ENCODE measurements at regions not wholly inside any gene's neighbourhood (a gene's known extent, or its start where the extent isn't known, plus 50 kb on each side); places are given as distances from the start of the nearest gene placed in this dataset.

GRCh38 chr15:39445931-39446330 is 134.9 kb upstream of the THBS1 start:
- intact Hi-C loops (cut with DNase I): no loop called here
- no peak for DNase-seq
- ATAC-seq (ENCODE audit: poor library complexity): no peak

GRCh38 chr15:39447346-39447745 is 133.5 kb upstream of the THBS1 start:
- ATAC-seq (ENCODE audit: poor library complexity) (no peak), DNase-seq (no peak)
- intact Hi-C loops (cut with DNase I): no loop called here

- ATAC-seq (ENCODE audit: poor library complexity) (no peak), DNase-seq (no peak)
- intact Hi-C loops (cut with DNase I): no loop called here
Observed at GRCh38 chr15:39447881-39448280, 133.0 kb upstream of the THBS1 start.

- intact Hi-C loops (cut with DNase I): no loop called here
- no peak for ATAC-seq (ENCODE audit: poor library complexity)
- no peak for DNase-seq
Observed at GRCh38 chr15:39448409-39448808, 132.5 kb upstream of the THBS1 start.

GRCh38 chr15:39451121-39451688 is 129.7 kb upstream of the THBS1 start:
- ATAC-seq (ENCODE audit: poor library complexity) (no peak), DNase-seq (no peak)
- intact Hi-C loops (cut with DNase I): no loop called here

GRCh38 chr15:39451871-39452270 is 129.0 kb upstream of the THBS1 start:
- ATAC-seq (ENCODE audit: poor library complexity) (no peak), DNase-seq (no peak)
- intact Hi-C loops (cut with DNase I): no loop called here

GRCh38 chr15:39453620-39454019 is 127.3 kb upstream of the THBS1 start:
- ATAC-seq (ENCODE audit: poor library complexity) (peak; percentile 44), DNase-seq (no peak)
- intact Hi-C loops (cut with DNase I): no loop called here

- DNase-seq: no peak
- ATAC-seq (ENCODE audit: poor library complexity): peak; percentile 77
- intact Hi-C loops (cut with DNase I): no loop called here
Observed at GRCh38 chr15:39454189-39454986, 126.5 kb upstream of the THBS1 start.

- no peak for ATAC-seq (ENCODE audit: poor library complexity)
- DNase-seq: no peak
- intact Hi-C loops (cut with DNase I): no loop called here
Observed at GRCh38 chr15:39455471-39455991, 125.3 kb upstream of the THBS1 start.

GRCh38 chr15:39456159-39456558 is 124.7 kb upstream of the THBS1 start:
- DNase-seq (no peak), ATAC-seq (ENCODE audit: poor library complexity) (no peak)
- intact Hi-C loops (cut with DNase I): no loop called here

GRCh38 chr15:39456582-39457330 is 124.1 kb upstream of the THBS1 start:
- intact Hi-C loops (cut with DNase I): no loop called here
- ATAC-seq (ENCODE audit: poor library complexity) (no peak), DNase-seq (no peak)

- intact Hi-C loops (cut with DNase I): no loop called here
- no peak for ATAC-seq (ENCODE audit: poor library complexity)
- no peak for DNase-seq
Observed at GRCh38 chr15:39458131-39458530, 122.7 kb upstream of the THBS1 start.

GRCh38 chr15:39459548-39459947 is 121.3 kb upstream of the THBS1 start:
- DNase-seq (no peak), ATAC-seq (ENCODE audit: poor library complexity) (no peak)
- intact Hi-C loops (cut with DNase I): no loop called here

GRCh38 chr15:39460748-39461147 is 120.1 kb upstream of the THBS1 start:
- intact Hi-C loops (cut with DNase I): no loop called here

GRCh38 chr15:39461536-39462130 is 119.2 kb upstream of the THBS1 start:
- intact Hi-C loops (cut with DNase I): no loop called here
- ATAC-seq (ENCODE audit: poor library complexity) (peak; percentile 81), DNase-seq (peak; percentile 78)

More at GRCh38 chr15:39460748-39461147, 120.1 kb upstream of the THBS1 start:
- DNase-seq: no peak
- no peak for ATAC-seq (ENCODE audit: poor library complexity)

- intact Hi-C loops (cut with DNase I): no loop called here
Observed at GRCh38 chr15:39462691-39463090, 118.2 kb upstream of the THBS1 start.

GRCh38 chr15:39465843-39466749 is 114.8 kb upstream of the THBS1 start:
- intact Hi-C loops (cut with DNase I): no loop called here
- DNase-seq: peak; percentile 83

More at GRCh38 chr15:39462691-39463090, 118.2 kb upstream of the THBS1 start:
- DNase-seq: no peak
- no peak for ATAC-seq (ENCODE audit: poor library complexity)

GRCh38 chr15:39466750-39467105 is 114.2 kb upstream of the THBS1 start:
- DNase-seq: no peak
- no peak for ATAC-seq (ENCODE audit: poor library complexity)
- intact Hi-C loops (cut with DNase I): no loop called here

More at GRCh38 chr15:39465843-39466749, 114.8 kb upstream of the THBS1 start:
- peak; percentile 75 for ATAC-seq (ENCODE audit: poor library complexity)

Data from Right ventricle myocardium superior (tissue), 1 donor.